Left lung (tissue), 4 donors: ENCODE measurements at regions not wholly inside any gene's neighbourhood (a gene's known extent, or its start where the extent isn't known, plus 50 kb on each side); places are given as distances from the start of the nearest gene placed in this dataset.
A peak's percentile ranks its signal among the peaks of the same experiment; 100 is the strongest.
"Not testable (repeated sequence)": the region's sequence is repeated elsewhere in the genome, so short reads cannot be mapped to it uniquely, and the experiment has no call there.

ENCODE experiments used
- ATAC-seq: fragments of 200-7000 bp; cut with Tn5 transposase; one replicate; pipeline ENCODE4 v1.9.1; 2020; ENCODE audit warnings: moderate library complexity
- DNase-seq, 4 donors: peaks; one replicate each; pipeline ENCODE4 v3.0.0-alpha.2; 2013 to 2020
- H3K27ac ChIP-seq, 2 donors: fragments of 200-600 bp; sonication (generic) in 1 of 2; one replicate each; pipeline versions ENCODE4 v1.5.0 to v1.8.0; 2020 to 2021
- H3K27me3 ChIP-seq, 2 donors: fragments of 200-600 bp; sonication (generic) in 1 of 2; one replicate each; pipeline versions ENCODE4 v1.5.0 to v1.8.0; 2020 to 2021
- H3K36me3 ChIP-seq, 2 donors: fragments of 200-600 bp; sonication (generic) in 1 of 2; one replicate each; pipeline versions ENCODE4 v1.5.0 to v1.8.0; 2020 to 2021
- H3K4me1 ChIP-seq, 2 donors: fragments of 200-600 bp; one replicate each; pipeline ENCODE4 v1.8.0; 2021
- H3K4me3 ChIP-seq, 2 donors: fragments of 200-600 bp; sonication (generic) in 1 of 2; one replicate each; pipeline versions ENCODE4 v1.5.0 to v1.8.0; 2020 to 2021; ENCODE audit warnings: mild to moderate bottlenecking in 1 of 2
- H3K9me3 ChIP-seq, 2 donors: fragments of 200-600 bp; sonication (generic) in 1 of 2; one replicate each; pipeline versions ENCODE4 v1.5.0 to v1.8.0; 2020 to 2021
- intact Hi-C, 2 donors: fragments of 100-400 bp; cut with DNase I; formaldehyde crosslinking; loops; one replicate each; pipeline versions ENCODE4 v1.11.2 to v1.14.2; 2022
- TF ChIP-seq, protein P1 (sequence below), 2 donors: fragments of 200-600 bp; sonication (generic) in 1 of 2; IDR thresholded peaks; one replicate each; pipeline versions ENCODE4 v1.5.0 to v1.8.0; 2021; ENCODE audit warnings: antibody characterized with exemption in 2 of 2
- donor health status: DM: no; HTN: yes; CAD: no.
- donor health status: DM: no; HTN: no; CAD: no.

DNA sequence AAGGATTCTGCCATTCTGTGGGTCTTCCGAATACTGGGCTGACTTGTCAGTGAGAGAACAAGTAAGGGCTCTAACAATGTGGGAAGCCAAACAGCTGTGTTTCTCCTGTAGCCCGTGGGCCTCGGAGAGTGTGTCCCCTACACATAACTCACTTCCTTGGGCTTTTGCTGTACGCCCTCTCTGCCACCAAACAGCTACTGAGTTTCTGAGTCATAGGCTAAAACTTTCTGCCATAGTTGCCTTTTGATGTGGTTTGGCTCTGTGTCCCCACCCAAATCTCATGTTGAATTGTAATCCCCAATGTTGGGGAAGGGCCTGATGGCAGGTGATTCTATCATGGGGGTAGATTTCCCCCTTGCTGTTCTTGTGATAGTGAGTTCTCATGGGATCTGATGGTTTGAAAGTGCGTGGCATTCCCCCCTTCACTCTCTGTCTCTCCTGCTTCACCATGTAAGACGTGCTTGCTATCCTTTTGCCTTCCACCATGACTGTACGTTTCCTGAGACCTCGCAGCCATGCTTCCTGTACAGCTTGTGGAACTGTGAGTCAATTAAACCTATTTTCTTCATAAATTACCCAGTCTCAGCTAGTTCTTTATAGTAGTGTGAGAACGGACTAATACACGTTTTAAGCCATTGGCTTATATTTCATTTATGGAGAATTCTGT lies 194.8 kb upstream of the HMCN1 start:
- Histone ChIP-seq H3K4me1 (peaks cover 0 to 16% of the 10 kb centered on the region in 2 donors), H3K27me3 (no peaks in the 10 kb centered on the region), H3K4me3 (no peak overlapping the region), H3K27ac (no peak overlapping the region), H3K9me3 (peaks cover 0 to 2% of the 10 kb centered on the region in 2 donors), H3K36me3 (no peaks in the 10 kb centered on the region)
- intact Hi-C loops = no loop called here
- ATAC-seq (no peak), DNase-seq (no peak)
- TF ChIP-seq, protein P1, sequence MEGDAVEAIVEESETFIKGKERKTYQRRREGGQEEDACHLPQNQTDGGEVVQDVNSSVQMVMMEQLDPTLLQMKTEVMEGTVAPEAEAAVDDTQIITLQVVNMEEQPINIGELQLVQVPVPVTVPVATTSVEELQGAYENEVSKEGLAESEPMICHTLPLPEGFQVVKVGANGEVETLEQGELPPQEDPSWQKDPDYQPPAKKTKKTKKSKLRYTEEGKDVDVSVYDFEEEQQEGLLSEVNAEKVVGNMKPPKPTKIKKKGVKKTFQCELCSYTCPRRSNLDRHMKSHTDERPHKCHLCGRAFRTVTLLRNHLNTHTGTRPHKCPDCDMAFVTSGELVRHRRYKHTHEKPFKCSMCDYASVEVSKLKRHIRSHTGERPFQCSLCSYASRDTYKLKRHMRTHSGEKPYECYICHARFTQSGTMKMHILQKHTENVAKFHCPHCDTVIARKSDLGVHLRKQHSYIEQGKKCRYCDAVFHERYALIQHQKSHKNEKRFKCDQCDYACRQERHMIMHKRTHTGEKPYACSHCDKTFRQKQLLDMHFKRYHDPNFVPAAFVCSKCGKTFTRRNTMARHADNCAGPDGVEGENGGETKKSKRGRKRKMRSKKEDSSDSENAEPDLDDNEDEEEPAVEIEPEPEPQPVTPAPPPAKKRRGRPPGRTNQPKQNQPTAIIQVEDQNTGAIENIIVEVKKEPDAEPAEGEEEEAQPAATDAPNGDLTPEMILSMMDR (IDR thresholded peaks at IDR 0.05) = no peak

DNA sequence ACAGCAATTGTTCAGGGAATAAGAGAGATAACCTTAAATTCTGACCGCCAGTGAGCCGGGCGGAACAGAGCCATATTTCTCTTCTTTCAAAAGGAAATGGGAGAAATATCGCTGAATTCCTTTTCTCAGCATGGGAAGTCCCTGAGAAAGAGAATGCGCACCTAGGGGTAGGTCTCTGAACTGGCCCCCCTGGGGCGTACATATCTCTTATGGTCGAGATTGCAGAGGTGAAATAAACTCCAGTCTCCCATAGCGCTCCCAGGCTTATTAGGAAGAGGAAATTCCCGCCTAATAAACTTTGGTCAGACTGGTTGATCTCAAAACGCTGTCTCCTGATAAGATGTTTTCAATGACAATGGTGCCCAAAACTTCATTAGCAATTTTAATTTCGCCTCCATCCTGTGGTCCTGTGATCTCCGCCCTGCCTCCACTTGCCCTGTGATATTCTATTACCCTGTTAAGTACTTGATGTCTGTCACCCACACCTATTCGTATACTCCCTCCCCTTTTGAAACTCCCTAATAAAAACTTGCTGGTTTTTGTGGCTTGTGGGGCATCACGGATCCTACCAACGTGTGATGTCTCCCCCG lies 195.8 kb upstream of the HMCN1 start:
- intact Hi-C loops, DNase-seq, ATAC-seq, H3K27ac ChIP-seq, H3K4me3 ChIP-seq, H3K9me3 ChIP-seq, H3K36me3 ChIP-seq, H3K27me3 ChIP-seq: not testable (repeated sequence)
- H3K4me1 ChIP-seq = peaks cover 0 to 26% of the 10 kb centered on the region in 2 donors

DNA sequence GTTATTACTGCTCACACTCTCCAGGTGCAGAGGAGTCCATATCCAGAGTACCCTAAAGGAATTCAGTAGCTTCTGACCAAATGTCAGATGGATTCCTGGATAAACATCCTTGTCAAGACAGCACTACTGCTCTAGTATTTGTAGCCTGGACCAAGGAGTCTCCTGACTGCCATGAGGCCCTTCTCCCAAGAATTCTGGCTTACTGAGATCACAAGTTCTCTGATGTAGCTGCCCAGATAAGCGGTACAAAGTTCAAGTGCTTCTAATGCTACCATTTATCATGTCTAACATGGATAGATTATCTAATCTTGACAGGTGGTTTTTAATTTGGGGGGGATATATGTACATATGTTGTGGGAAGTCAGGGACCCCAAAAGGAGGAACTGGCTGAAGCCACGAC lies 196.6 kb upstream of the HMCN1 start:
- H3K9me3 ChIP-seq = peaks cover 0 to 2% of the 10 kb centered on the region in 2 donors
- no peak overlapping the region for H3K4me3 ChIP-seq
- DNase-seq = no peak
- TF ChIP-seq, protein P1 (IDR thresholded peaks at IDR 0.05) = no peak
- intact Hi-C loops = no loop called here
- no peaks in the 10 kb centered on the region for H3K36me3 ChIP-seq
- no peak overlapping the region for H3K27ac ChIP-seq
- no peaks in the 10 kb centered on the region for H3K27me3 ChIP-seq
- no peak for ATAC-seq
- H3K4me1 ChIP-seq = peaks cover 0 to 27% of the 10 kb centered on the region in 2 donors

DNA sequence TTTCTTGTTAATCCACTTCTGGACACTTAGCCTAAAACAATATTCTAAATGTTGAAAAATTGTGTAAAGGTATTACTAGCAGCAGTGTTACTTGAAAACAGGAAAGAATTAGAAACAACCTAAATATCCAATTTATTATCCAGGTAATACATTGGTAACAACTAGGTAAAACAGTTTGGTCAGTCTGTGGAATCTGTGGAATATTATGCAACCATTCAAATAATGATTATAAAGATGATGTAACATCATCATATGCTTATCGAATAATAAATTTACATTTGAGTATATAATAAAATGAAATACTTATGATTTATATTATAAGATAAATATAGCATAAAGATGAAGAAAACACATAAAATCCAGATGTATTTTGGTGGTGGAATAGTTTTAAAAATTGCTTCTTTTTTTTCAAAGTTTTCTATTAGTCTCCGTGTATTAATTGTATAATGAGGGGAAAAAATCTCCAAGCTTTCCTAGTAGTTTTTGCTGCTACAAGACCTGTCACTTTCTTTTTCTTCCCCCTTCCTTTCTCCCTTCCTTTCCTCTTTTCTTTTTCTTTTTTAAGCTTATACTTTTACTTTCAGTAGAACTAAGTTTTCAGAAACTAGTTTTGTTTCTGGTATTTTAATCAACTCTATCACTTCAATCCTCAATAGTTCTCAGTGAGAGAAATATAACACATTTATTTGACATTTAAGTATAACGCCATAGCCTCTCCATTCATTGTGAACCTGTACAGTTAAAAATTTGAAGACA lies 197.8 kb upstream of the HMCN1 start:
- TF ChIP-seq, protein P1 (IDR thresholded peaks at IDR 0.05) = no peak
- no peaks in the 10 kb centered on the region for H3K36me3 ChIP-seq
- ATAC-seq = no peak
- no peak for DNase-seq
- no peak overlapping the region for H3K4me3 ChIP-seq
- peaks cover 0 to 27% of the 10 kb centered on the region in 2 donors for H3K4me1 ChIP-seq
- intact Hi-C loops = no loop called here
- H3K9me3 ChIP-seq = peaks cover 0 to 2% of the 10 kb centered on the region in 2 donors
- no peaks in the 10 kb centered on the region for H3K27me3 ChIP-seq
- H3K27ac ChIP-seq = peak overlapping the region in 1 of 2 donors; percentile 65

DNA sequence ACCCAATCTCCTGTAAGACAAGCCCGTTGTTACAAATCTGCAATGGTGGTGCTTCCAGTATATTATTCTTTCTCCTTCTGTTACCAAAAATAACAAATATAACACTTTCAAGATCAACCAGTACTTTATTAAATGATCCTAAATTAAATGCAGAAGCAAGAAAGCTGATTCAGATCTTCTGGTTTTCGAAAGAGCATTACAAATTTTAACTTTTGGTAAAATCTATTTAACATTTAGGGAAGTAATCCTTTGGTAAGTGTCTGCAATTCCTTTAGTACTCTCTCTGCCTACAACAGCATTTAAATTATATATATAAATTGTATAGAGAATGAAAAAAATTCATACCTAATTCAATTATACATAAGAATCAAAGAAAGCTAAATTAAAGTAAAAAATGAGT lies 198.6 kb upstream of the HMCN1 start:
- H3K4me1 ChIP-seq = peaks cover 0 to 27% of the 10 kb centered on the region in 2 donors
- no peak for ATAC-seq

More for the DNA sequence above, 198.6 kb upstream of the HMCN1 start:
- no peaks in the 10 kb centered on the region for H3K36me3 ChIP-seq
- TF ChIP-seq, protein P1 (IDR thresholded peaks at IDR 0.05) = no peak
- H3K4me3 ChIP-seq = no peak overlapping the region
- H3K27me3 ChIP-seq = no peaks in the 10 kb centered on the region
- no peak for DNase-seq
- peaks cover 0 to 2% of the 10 kb centered on the region in 2 donors for H3K9me3 ChIP-seq
- peak overlapping the region in 1 of 2 donors; percentile 65 for H3K27ac ChIP-seq
- intact Hi-C loops = no loop called here
